Esophagus muscularis mucosa (tissue), 4 donors: ENCODE measurements at regions not wholly inside any gene's neighbourhood (a gene's known extent, or its start where the extent isn't known, plus 50 kb on each side); places are given as distances from the start of the nearest gene placed in this dataset.

Experiments used
- DNase-seq: peaks from one replicate; pipeline ENCODE4 v3.0.0-alpha.2; 2017; ENCODE audit errors: extremely low spot score
- H3K27ac ChIP-seq, 4 donors: fragments of 200-600 bp; sonication (generic); replicated peaks in 1 of 4; 1 replicate in 3 of 4; 2 replicates in 1 of 4; pipeline ENCODE4 v1.5.1; 2016 to 2019; ENCODE audit warnings: mild to moderate bottlenecking in 1 of 4
- H3K27me3 ChIP-seq, 4 donors: fragments of 200-600 bp; sonication (generic); one replicate each; pipeline versions ENCODE4 v1.5.1 to v1.6.0; 2016 to 2019
- H3K36me3 ChIP-seq, 4 donors: fragments of 200-600 bp; sonication (generic); one replicate each; pipeline ENCODE4 v1.5.1; 2016 to 2019
- H3K4me1 ChIP-seq, 4 donors: fragments of 200-600 bp; sonication (generic); one replicate each; pipeline ENCODE4 v1.5.1; 2016 to 2019
- H3K4me3 ChIP-seq, 4 donors: fragments of 200-600 bp; sonication (generic); 1 replicate in 2 of 4; 2 replicates in 2 of 4; pipeline ENCODE4 v1.5.1; 2016 to 2019; ENCODE audit warnings: mild to moderate bottlenecking in 4 of 4, moderate library complexity in 1 of 4
- H3K9me3 ChIP-seq, 4 donors: fragments of 200-600 bp; sonication (generic); 1 replicate in 3 of 4; 2 replicates in 1 of 4; pipeline ENCODE4 v1.5.1; 2016 to 2019
- CTCF ChIP-seq, 3 experiments: fragments of 200-600 bp in 2 of 3; fragments of 450-650 bp in 1 of 3; sonication (generic) in 2 of 3; IDR thresholded peaks; one replicate each; pipeline ENCODE4 v1.5.1; 2017 to 2019; ENCODE audit warnings: antibody characterized with exemption in 3 of 3, mild to moderate bottlenecking in 2 of 3, moderate library complexity in 1 of 3
- EP300 ChIP-seq: sonication (generic); formaldehyde crosslinking; IDR thresholded peaks from one replicate; pipeline ENCODE4 v1.6.1; 2017; ENCODE audit warnings: antibody characterized with exemption
- POLR2A ChIP-seq: fragments of 450-650 bp; IDR thresholded peaks from one replicate; pipeline ENCODE4 v1.6.1; 2017; ENCODE audit warnings: antibody characterized with exemption, moderate library complexity, mild to moderate bottlenecking, low read depth
- POLR2AphosphoS5 ChIP-seq, 2 donors: sonication (generic); formaldehyde crosslinking; IDR thresholded peaks; one replicate each; pipeline ENCODE4 v1.6.1; 2017; ENCODE audit warnings: antibody characterized with exemption in 2 of 2
- WGBS: methylation state at CpG from one replicate; pipeline ENCODE4 v1.1.5; 2018; 5-methylcytosine and 5-hydroxymethylcytosine counted together
- intact Hi-C: fragments of 100-400 bp; cut with DNase I; formaldehyde crosslinking; loops from one replicate; pipeline ENCODE4 v1.15.1; 2023

DNA sequence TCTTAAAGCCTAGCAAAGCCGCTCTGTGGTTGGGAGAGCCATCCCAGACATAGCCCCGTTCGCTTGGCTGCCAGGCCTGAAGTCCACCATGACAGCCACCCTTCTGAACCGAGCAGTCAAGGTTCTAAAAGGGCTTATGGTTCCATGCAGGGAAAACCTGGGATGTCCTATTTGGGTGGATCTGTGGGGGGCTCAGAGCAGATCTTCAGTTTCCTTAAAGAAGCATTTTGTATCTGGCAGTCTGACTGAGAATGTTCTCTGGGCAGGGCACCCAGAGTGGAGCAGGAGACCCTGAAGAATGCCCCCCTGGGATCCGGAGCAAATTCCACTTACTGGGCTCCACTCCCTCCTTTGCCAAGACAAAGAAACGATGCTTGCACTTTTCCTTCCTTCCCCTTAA, 127.2 kb downstream of the IRX5 start:
- no peak for DNase-seq
- Histone ChIP-seq H3K36me3 (no peaks in the 10 kb centered on the region), H3K4me3 (no peak overlapping the region), H3K4me1 (peaks cover 0 to 13% (median 8%) of the 10 kb centered on the region in 4 donors), H3K9me3 (peaks cover 0 to 11% (median 4%) of the 10 kb centered on the region in 4 donors), H3K27me3 (peaks cover 0 to 82% (median 5%) of the 10 kb centered on the region in 4 donors), H3K27ac (no peak overlapping the region)
- intact Hi-C loops, result no loop called here
- 35% methylated on average over 2 of the region's 6 CpGs for WGBS
- no peak for TF ChIP-seq POLR2AphosphoS5 (IDR thresholded peaks at IDR 0.05)
- TF ChIP-seq POLR2A, result no peak
- TF ChIP-seq CTCF (IDR thresholded peaks at IDR 0.05), result no peak
- TF ChIP-seq EP300, result no peak

DNA sequence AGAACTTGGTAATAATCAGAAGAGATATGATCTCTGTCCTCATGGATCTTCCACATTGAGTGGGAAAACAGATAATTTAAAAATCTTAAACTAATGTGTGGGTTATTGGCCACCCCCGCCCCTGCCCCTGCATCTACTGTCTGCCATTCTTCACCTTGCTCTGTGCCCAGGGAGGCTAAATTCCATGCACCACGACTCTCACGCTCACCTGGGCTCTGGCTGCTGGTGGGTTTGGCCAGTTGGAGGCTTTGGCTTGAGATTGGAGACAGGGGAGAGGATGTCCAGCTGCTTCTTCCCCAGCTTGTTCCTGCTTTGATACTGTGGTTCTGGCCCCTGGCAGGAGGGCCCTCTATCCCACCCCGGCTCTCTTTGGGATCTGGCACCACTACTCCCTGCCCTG, 127.9 kb downstream of the IRX5 start:
- no peak for DNase-seq
- Histone ChIP-seq H3K4me3 (no peak overlapping the region), H3K9me3 (peaks cover 0 to 15% (median 4%) of the 10 kb centered on the region in 4 donors), H3K36me3 (no peaks in the 10 kb centered on the region), H3K4me1 (peaks cover 0 to 13% (median 8%) of the 10 kb centered on the region in 4 donors), H3K27me3 (peaks cover 0 to 77% (median 5%) of the 10 kb centered on the region in 4 donors), H3K27ac (no peak overlapping the region)
- WGBS, result 66% methylated on average over 4 of the region's 4 CpGs
- TF ChIP-seq EP300, result no peak
- no peak for TF ChIP-seq POLR2A
- TF ChIP-seq CTCF (IDR thresholded peaks at IDR 0.05), result no peak
- no peak for TF ChIP-seq POLR2AphosphoS5 (IDR thresholded peaks at IDR 0.05)
- intact Hi-C loops, result no loop called here

GRCh38 chr16:55059146-55059545, 128.5 kb downstream of the IRX5 start:
- intact Hi-C loops, result no loop called here
- 56% methylated on average over 2 of the region's 2 CpGs for WGBS

GRCh38 chr16:55061126-55061525, 130.5 kb downstream of the IRX5 start:
- no peak overlapping the region for H3K27ac ChIP-seq
- H3K4me3 ChIP-seq, result no peak overlapping the region
- WGBS, result 88% methylated on average over 1 of the region's 1 CpG
- intact Hi-C loops, result no loop called here
- peaks cover 0 to 52% (median 5%) of the 10 kb centered on the region in 4 donors for H3K27me3 ChIP-seq
- H3K36me3 ChIP-seq, result no peaks in the 10 kb centered on the region
- no peak for DNase-seq
- H3K4me1 ChIP-seq, result peaks cover 0 to 13% (median 8%) of the 10 kb centered on the region in 4 donors
- peaks cover 0 to 4% (median 0%) of the 10 kb centered on the region in 4 donors for H3K9me3 ChIP-seq
- TF ChIP-seq CTCF (IDR thresholded peaks at IDR 0.05) (no peak), EP300 (no peak)

More at GRCh38 chr16:55059146-55059545, 128.5 kb downstream of the IRX5 start:
- no peak for DNase-seq
- no peaks in the 10 kb centered on the region for H3K36me3 ChIP-seq
- H3K27me3 ChIP-seq, result peaks cover 0 to 71% (median 5%) of the 10 kb centered on the region in 4 donors
- no peak overlapping the region for H3K27ac ChIP-seq
- H3K4me1 ChIP-seq, result peaks cover 0 to 13% (median 8%) of the 10 kb centered on the region in 4 donors
- TF ChIP-seq EP300 (no peak), CTCF (IDR thresholded peaks at IDR 0.05) (no peak), POLR2AphosphoS5 (IDR thresholded peaks at IDR 0.05) (no peak), POLR2A (no peak)
- H3K4me3 ChIP-seq, result no peak overlapping the region
- peaks cover 0 to 15% (median 4%) of the 10 kb centered on the region in 4 donors for H3K9me3 ChIP-seq

- 83% methylated on average over 2 of the region's 2 CpGs for WGBS
- Histone ChIP-seq H3K36me3 (no peaks in the 10 kb centered on the region), H3K4me3 (no peak overlapping the region), H3K27ac (no peak overlapping the region), H3K4me1 (peaks cover 0 to 1% (median 0%) of the 10 kb centered on the region in 4 donors), H3K27me3 (peaks cover 0 to 38% (median 0%) of the 10 kb centered on the region in 4 donors), H3K9me3 (peaks cover 0 to 4% (median 0%) of the 10 kb centered on the region in 4 donors)
- intact Hi-C loops, result no loop called here
- DNase-seq, result no peak
- no peak for TF ChIP-seq POLR2A
- no peak for TF ChIP-seq POLR2AphosphoS5 (IDR thresholded peaks at IDR 0.05)
- no peak for TF ChIP-seq CTCF (IDR thresholded peaks at IDR 0.05)
- TF ChIP-seq EP300, result no peak
Measured at GRCh38 chr16:55062442-55062841, 131.8 kb downstream of the IRX5 start.
